MG63 (cell line): ENCODE measurements at regions not wholly inside any gene's neighbourhood (a gene's known extent, or its start where the extent isn't known, plus 50 kb on each side); places are given as distances from the start of the nearest gene placed in this dataset.
A peak's percentile ranks its signal among the peaks of the same experiment; 100 is the strongest.

Source experiments
- DNase-seq: peaks from one replicate; pipeline ENCODE4 v3.0.0-alpha.2; 2020
- H3K27me3 ChIP-seq: fragments of 250-450 bp; sonication (Bioruptor Pico); 2 replicates; pipeline ENCODE4 v1.5.1; 2020; ENCODE audit warnings: mild to moderate bottlenecking, moderate library complexity
- H3K36me3 ChIP-seq: fragments of 250-450 bp; sonication (Bioruptor Pico); 2 replicates; pipeline ENCODE4 v1.5.1; 2020; ENCODE audit warnings: mild to moderate bottlenecking, moderate library complexity
- H3K4me3 ChIP-seq: fragments of 250-450 bp; sonication (Bioruptor Pico); 2 replicates; pipeline ENCODE4 v1.5.1; 2020; ENCODE audit warnings: mild to moderate bottlenecking, moderate library complexity
- H3K9me3 ChIP-seq: fragments of 250-450 bp; sonication (Bioruptor Pico); 2 replicates; pipeline ENCODE4 v1.5.1; 2020; ENCODE audit warnings: mild to moderate bottlenecking, moderate library complexity

- DNase-seq: no peak
- no peaks in the 10 kb centered on the region for H3K9me3 ChIP-seq
- H3K4me3 ChIP-seq: no peak overlapping the region
- H3K36me3 ChIP-seq: no peaks in the 10 kb centered on the region
- H3K27me3 ChIP-seq: no peaks in the 10 kb centered on the region
Measured at GRCh38 chr1:177600321-177600720, 369.5 kb downstream of the SEC16B start.

GRCh38 chr1:177597393-177597792 lies 372.5 kb downstream of the SEC16B start:
- DNase-seq: no peak
- H3K36me3 ChIP-seq: no peaks in the 10 kb centered on the region
- H3K4me3 ChIP-seq: no peak overlapping the region

GRCh38 chr1:177596485-177596884 lies 373.4 kb downstream of the SEC16B start:
- H3K9me3 ChIP-seq: no peaks in the 10 kb centered on the region
- H3K36me3 ChIP-seq: no peaks in the 10 kb centered on the region
- no peak for DNase-seq

More at GRCh38 chr1:177597393-177597792, 372.5 kb downstream of the SEC16B start:
- Histone ChIP-seq H3K27me3 (no peaks in the 10 kb centered on the region), H3K9me3 (no peaks in the 10 kb centered on the region)

GRCh38 chr1:177593105-177593504 lies 376.8 kb downstream of the SEC16B start:
- no peaks in the 10 kb centered on the region for H3K36me3 ChIP-seq
- H3K27me3 ChIP-seq: no peaks in the 10 kb centered on the region
- no peaks in the 10 kb centered on the region for H3K9me3 ChIP-seq
- no peak for DNase-seq
- no peak overlapping the region for H3K4me3 ChIP-seq

More at GRCh38 chr1:177596485-177596884, 373.4 kb downstream of the SEC16B start:
- H3K27me3 ChIP-seq: no peaks in the 10 kb centered on the region
- H3K4me3 ChIP-seq: no peak overlapping the region

GRCh38 chr1:177592624-177593023 lies 377.2 kb downstream of the SEC16B start:
- DNase-seq: no peak
- no peaks in the 10 kb centered on the region for H3K36me3 ChIP-seq
- no peak overlapping the region for H3K4me3 ChIP-seq
- H3K27me3 ChIP-seq: no peaks in the 10 kb centered on the region
- H3K9me3 ChIP-seq: no peaks in the 10 kb centered on the region

- Histone ChIP-seq H3K4me3 (no peak overlapping the region), H3K9me3 (no peaks in the 10 kb centered on the region), H3K27me3 (no peaks in the 10 kb centered on the region), H3K36me3 (no peaks in the 10 kb centered on the region)
- DNase-seq: no peak
Measured at GRCh38 chr1:177591155-177591554, 378.7 kb downstream of the SEC16B start.

- H3K36me3 ChIP-seq: no peaks in the 10 kb centered on the region
- H3K9me3 ChIP-seq: no peaks in the 10 kb centered on the region
- no peaks in the 10 kb centered on the region for H3K27me3 ChIP-seq
- no peak for DNase-seq
- H3K4me3 ChIP-seq: no peak overlapping the region
Measured at GRCh38 chr1:177589166-177589565, 380.7 kb downstream of the SEC16B start.

- no peaks in the 10 kb centered on the region for H3K27me3 ChIP-seq
- H3K4me3 ChIP-seq: no peak overlapping the region
- H3K36me3 ChIP-seq: no peaks in the 10 kb centered on the region
- peak; percentile 12 for DNase-seq
- no peaks in the 10 kb centered on the region for H3K9me3 ChIP-seq
Measured at GRCh38 chr1:177586429-177586828, 383.4 kb downstream of the SEC16B start.

- H3K36me3 ChIP-seq: no peaks in the 10 kb centered on the region
- H3K9me3 ChIP-seq: no peaks in the 10 kb centered on the region
- DNase-seq: no peak
- H3K27me3 ChIP-seq: no peaks in the 10 kb centered on the region
- H3K4me3 ChIP-seq: no peak overlapping the region
Measured at GRCh38 chr1:177585302-177586220, 384.3 kb downstream of the SEC16B start.

- no peaks in the 10 kb centered on the region for H3K36me3 ChIP-seq
- no peak overlapping the region for H3K4me3 ChIP-seq
- H3K9me3 ChIP-seq: no peaks in the 10 kb centered on the region
- H3K27me3 ChIP-seq: no peaks in the 10 kb centered on the region; the same call in 1 of the 2 replicates
- no peak for DNase-seq
Measured at GRCh38 chr1:177573901-177574300, 396.0 kb downstream of the SEC16B start.

GRCh38 chr1:177571485-177572076 lies 398.3 kb downstream of the SEC16B start:
- peak; percentile 16 for DNase-seq
- no peak overlapping the region for H3K4me3 ChIP-seq
- H3K36me3 ChIP-seq: no peaks in the 10 kb centered on the region
- no peaks in the 10 kb centered on the region for H3K27me3 ChIP-seq
- H3K9me3 ChIP-seq: no peaks in the 10 kb centered on the region

GRCh38 chr1:177571076-177571475 lies 398.8 kb downstream of the SEC16B start:
- no peak for DNase-seq
- Histone ChIP-seq H3K9me3 (no peaks in the 10 kb centered on the region), H3K4me3 (no peak overlapping the region), H3K36me3 (no peaks in the 10 kb centered on the region), H3K27me3 (no peaks in the 10 kb centered on the region)

GRCh38 chr1:177569476-177569875 lies 398.7 kb downstream of the BRINP2 start:
- no peaks in the 10 kb centered on the region for H3K36me3 ChIP-seq
- no peaks in the 10 kb centered on the region for H3K9me3 ChIP-seq
- H3K4me3 ChIP-seq: no peak overlapping the region
- no peaks in the 10 kb centered on the region for H3K27me3 ChIP-seq
- peak; percentile 32 for DNase-seq

- Histone ChIP-seq H3K9me3 (no peaks in the 10 kb centered on the region), H3K27me3 (no peaks in the 10 kb centered on the region), H3K36me3 (no peaks in the 10 kb centered on the region), H3K4me3 (no peak overlapping the region)
- no peak for DNase-seq
Measured at GRCh38 chr1:177568622-177569021, 397.9 kb downstream of the BRINP2 start.

GRCh38 chr1:177567393-177567792 lies 396.6 kb downstream of the BRINP2 start:
- Histone ChIP-seq H3K27me3 (no peaks in the 10 kb centered on the region), H3K36me3 (no peaks in the 10 kb centered on the region), H3K9me3 (no peaks in the 10 kb centered on the region), H3K4me3 (no peak overlapping the region)
- no peak for DNase-seq

GRCh38 chr1:177566495-177566894 lies 395.7 kb downstream of the BRINP2 start:
- H3K27me3 ChIP-seq: no peaks in the 10 kb centered on the region
- DNase-seq: no peak
- no peak overlapping the region for H3K4me3 ChIP-seq
- H3K9me3 ChIP-seq: no peaks in the 10 kb centered on the region
- H3K36me3 ChIP-seq: no peaks in the 10 kb centered on the region

- H3K36me3 ChIP-seq: no peaks in the 10 kb centered on the region
- no peaks in the 10 kb centered on the region for H3K27me3 ChIP-seq
- no peak overlapping the region for H3K4me3 ChIP-seq
- no peak for DNase-seq
- 0 out of 2 replicates have a peak, but pooled peaks cover 2% of the 10 kb centered on the region for H3K9me3 ChIP-seq
Measured at GRCh38 chr1:177561436-177561835, 390.7 kb downstream of the BRINP2 start.

- H3K27me3 ChIP-seq: no peaks in the 10 kb centered on the region
- H3K36me3 ChIP-seq: no peaks in the 10 kb centered on the region
- no peak for DNase-seq
Measured at GRCh38 chr1:177558372-177558771, 387.6 kb downstream of the BRINP2 start.

More at GRCh38 chr1:177558372-177558771, 387.6 kb downstream of the BRINP2 start:
- Histone ChIP-seq H3K9me3 (peaks cover 2% of the 10 kb centered on the region; the same call in 1 of the 2 replicates), H3K4me3 (no peak overlapping the region)
